HL-60 (cell line): ENCODE measurements at regions not wholly inside any gene's neighbourhood (a gene's known extent, or its start where the extent isn't known, plus 50 kb on each side); places are given as distances from the start of the nearest gene placed in this dataset.

Experiments
- DNase-seq, 2 experiments: peaks; one replicate each; pipeline ENCODE4 v3.0.0-alpha.2; 2010 to 2020; ENCODE audit warnings: low read depth in 1 of 2, low spot score in 1 of 2
- H3K27ac ChIP-seq: fragments of 250-450 bp; sonication (Bioruptor Pico); replicated peaks from 2 replicates; pipeline ENCODE4 v1.5.1; 2020; ENCODE audit warnings: mild to moderate bottlenecking, moderate library complexity
- H3K27me3 ChIP-seq: fragments of 250-450 bp; sonication (Bioruptor Pico); 2 replicates; pipeline ENCODE4 v1.5.1; 2021; ENCODE audit warnings: mild to moderate bottlenecking, moderate library complexity; ENCODE audit not compliant: insufficient read depth, poor library complexity, severe bottlenecking
- H3K4me3 ChIP-seq: replicated peaks from 2 replicates; pipeline ENCODE4 v1.5.1; 2011; ENCODE audit warnings: mild to moderate bottlenecking, control low read depth, low read length; ENCODE audit not compliant: insufficient read depth
- GABPA ChIP-seq: IDR thresholded peaks from 2 replicates; pipeline ENCODE4 v1.6.1; 2012; ENCODE audit warnings: low read depth
- POLR2AphosphoS5 ChIP-seq: IDR thresholded peaks from 2 replicates; pipeline ENCODE4 v1.6.1; 2012; ENCODE audit warnings: low read depth
- SPI1 ChIP-seq: IDR thresholded peaks from 2 replicates; pipeline ENCODE4 v1.6.1; 2012; ENCODE audit warnings: low read depth, mild to moderate bottlenecking, borderline replicate concordance
- TF ChIP-seq, protein P1 (sequence below): IDR thresholded peaks from 2 replicates; pipeline ENCODE4 v1.6.1; 2012; ENCODE audit warnings: low read depth; ENCODE audit not compliant: insufficient replicate concordance
- TF ChIP-seq, protein P2 (sequence below): IDR thresholded peaks from one replicate; pipeline ENCODE4 v1.5.1; 2011; ENCODE audit warnings: low read length, control low read depth, inconsistent platforms; ENCODE audit not compliant: insufficient read depth

DNA sequence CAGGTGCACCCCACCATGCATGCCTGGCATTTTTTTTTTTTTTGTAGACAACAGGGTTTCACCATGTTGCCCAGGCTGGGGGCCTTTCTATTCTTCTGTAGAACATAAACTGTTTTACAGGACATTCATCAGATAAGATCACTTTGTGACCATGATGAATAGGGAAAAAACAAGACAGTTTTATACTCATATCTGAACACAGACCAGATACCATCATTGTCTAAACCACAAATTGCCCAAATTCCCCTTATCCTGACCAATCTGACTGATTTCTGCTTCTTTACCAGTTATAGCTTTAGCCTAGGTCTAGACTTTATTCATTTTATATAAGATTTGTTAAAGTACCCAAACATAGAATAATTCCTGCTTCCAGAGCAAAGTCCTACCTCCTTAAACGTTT is 1699.3 kb upstream of the TMEFF2 start:
- Histone ChIP-seq H3K27me3 (no peaks in the 10 kb centered on the region), H3K27ac (no peak overlapping the region), H3K4me3 (no peak overlapping the region)
- TF ChIP-seq POLR2AphosphoS5 (no peak), SPI1 (no peak)
- TF ChIP-seq, protein P1, sequence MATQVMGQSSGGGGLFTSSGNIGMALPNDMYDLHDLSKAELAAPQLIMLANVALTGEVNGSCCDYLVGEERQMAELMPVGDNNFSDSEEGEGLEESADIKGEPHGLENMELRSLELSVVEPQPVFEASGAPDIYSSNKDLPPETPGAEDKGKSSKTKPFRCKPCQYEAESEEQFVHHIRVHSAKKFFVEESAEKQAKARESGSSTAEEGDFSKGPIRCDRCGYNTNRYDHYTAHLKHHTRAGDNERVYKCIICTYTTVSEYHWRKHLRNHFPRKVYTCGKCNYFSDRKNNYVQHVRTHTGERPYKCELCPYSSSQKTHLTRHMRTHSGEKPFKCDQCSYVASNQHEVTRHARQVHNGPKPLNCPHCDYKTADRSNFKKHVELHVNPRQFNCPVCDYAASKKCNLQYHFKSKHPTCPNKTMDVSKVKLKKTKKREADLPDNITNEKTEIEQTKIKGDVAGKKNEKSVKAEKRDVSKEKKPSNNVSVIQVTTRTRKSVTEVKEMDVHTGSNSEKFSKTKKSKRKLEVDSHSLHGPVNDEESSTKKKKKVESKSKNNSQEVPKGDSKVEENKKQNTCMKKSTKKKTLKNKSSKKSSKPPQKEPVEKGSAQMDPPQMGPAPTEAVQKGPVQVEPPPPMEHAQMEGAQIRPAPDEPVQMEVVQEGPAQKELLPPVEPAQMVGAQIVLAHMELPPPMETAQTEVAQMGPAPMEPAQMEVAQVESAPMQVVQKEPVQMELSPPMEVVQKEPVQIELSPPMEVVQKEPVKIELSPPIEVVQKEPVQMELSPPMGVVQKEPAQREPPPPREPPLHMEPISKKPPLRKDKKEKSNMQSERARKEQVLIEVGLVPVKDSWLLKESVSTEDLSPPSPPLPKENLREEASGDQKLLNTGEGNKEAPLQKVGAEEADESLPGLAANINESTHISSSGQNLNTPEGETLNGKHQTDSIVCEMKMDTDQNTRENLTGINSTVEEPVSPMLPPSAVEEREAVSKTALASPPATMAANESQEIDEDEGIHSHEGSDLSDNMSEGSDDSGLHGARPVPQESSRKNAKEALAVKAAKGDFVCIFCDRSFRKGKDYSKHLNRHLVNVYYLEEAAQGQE, result no peak
- no peak for DNase-seq

DNA sequence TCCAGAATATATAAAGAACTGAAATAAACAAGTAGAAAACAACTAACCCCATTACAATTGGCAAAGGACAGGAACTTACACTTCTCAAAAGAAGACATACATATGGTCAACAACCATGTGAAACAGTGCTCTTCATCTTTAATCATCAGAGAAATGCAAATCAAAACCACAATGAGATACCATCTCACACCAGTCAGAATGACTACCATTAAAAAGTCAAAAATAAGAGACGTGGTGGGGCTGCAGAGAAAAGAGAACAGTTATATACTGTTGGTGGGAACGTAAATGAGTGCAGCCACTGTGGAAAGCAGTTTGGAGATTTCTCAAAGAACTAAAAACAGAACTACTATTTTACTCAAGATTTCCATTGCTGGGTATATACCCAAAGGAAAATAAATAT is 1696.3 kb upstream of the TMEFF2 start:
- Histone ChIP-seq H3K4me3 (no peak overlapping the region), H3K27ac (no peak overlapping the region), H3K27me3 (no peaks in the 10 kb centered on the region)
- DNase-seq, result no peak
- TF ChIP-seq, protein P1, result no peak
- TF ChIP-seq, protein P2, sequence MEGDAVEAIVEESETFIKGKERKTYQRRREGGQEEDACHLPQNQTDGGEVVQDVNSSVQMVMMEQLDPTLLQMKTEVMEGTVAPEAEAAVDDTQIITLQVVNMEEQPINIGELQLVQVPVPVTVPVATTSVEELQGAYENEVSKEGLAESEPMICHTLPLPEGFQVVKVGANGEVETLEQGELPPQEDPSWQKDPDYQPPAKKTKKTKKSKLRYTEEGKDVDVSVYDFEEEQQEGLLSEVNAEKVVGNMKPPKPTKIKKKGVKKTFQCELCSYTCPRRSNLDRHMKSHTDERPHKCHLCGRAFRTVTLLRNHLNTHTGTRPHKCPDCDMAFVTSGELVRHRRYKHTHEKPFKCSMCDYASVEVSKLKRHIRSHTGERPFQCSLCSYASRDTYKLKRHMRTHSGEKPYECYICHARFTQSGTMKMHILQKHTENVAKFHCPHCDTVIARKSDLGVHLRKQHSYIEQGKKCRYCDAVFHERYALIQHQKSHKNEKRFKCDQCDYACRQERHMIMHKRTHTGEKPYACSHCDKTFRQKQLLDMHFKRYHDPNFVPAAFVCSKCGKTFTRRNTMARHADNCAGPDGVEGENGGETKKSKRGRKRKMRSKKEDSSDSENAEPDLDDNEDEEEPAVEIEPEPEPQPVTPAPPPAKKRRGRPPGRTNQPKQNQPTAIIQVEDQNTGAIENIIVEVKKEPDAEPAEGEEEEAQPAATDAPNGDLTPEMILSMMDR, result no peak

DNA sequence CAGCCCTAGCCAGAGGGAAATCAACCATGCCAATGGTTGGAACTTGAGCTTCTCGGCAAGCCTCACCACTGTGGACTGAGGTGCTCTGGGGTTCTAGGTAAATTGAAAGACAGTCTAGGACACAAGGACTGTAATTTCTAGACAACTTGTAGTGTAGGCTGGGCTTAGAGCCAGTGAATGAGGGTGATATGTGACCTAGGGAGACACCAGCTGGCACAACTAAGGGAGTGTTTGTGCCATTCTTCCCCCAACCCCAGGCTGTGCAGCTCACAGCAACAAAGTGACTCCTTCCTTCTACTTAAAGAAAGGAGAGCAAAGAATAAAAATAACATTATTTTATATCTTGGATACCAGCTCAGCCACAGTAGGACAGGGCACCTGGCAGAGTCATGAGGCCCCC is 1690.7 kb upstream of the TMEFF2 start:
- TF ChIP-seq, protein P2, result no peak
- no peak for TF ChIP-seq GABPA
- no peak for TF ChIP-seq SPI1
- TF ChIP-seq, protein P1, result no peak
- TF ChIP-seq POLR2AphosphoS5, result no peak
- H3K27ac ChIP-seq, result no peak overlapping the region
- H3K4me3 ChIP-seq, result no peak overlapping the region
- no peaks in the 10 kb centered on the region for H3K27me3 ChIP-seq
- no peak for DNase-seq

DNA sequence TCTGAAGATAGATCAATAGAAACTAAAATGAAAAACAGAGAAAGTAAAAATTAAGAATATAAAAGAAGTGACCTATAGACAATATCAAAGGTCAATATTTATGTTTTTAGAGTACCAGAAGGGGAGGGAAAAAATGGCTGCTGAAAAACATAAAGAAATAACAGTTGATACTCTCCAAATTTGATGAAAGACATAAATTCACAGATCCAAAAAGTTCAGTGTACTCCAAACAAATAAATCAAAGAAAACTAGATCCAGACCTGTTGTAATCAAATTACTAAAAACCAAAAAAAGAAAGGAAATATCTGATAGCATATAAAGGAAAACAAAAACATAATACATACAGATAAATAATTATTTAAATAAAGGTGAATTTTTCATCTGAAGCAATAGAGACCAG is 1689.1 kb upstream of the TMEFF2 start:
- H3K4me3 ChIP-seq, result no peak overlapping the region
- DNase-seq, result no peak
- H3K27me3 ChIP-seq, result no peaks in the 10 kb centered on the region
- H3K27ac ChIP-seq, result no peak overlapping the region
- TF ChIP-seq, protein P2, result no peak
- TF ChIP-seq SPI1 (no peak), POLR2AphosphoS5 (no peak), GABPA (no peak)
- TF ChIP-seq, protein P1, result no peak
